OCI-LY3 (cell line): ENCODE measurements at regions not wholly inside any gene's neighbourhood (a gene's known extent, or its start where the extent isn't known, plus 50 kb on each side); places are given as distances from the start of the nearest gene placed in this dataset.
"Not testable (repeated sequence)": the region's sequence is repeated elsewhere in the genome, so short reads cannot be mapped to it uniquely, and the experiment has no call there.

Source experiments
- CTCF ChIP-seq: fragments of 200-600, 300-600 bp; sonication (generic); IDR thresholded peaks from 2 replicates; pipeline ENCODE4 v1.5.1; 2014; ENCODE audit warnings: antibody characterized with exemption, low read length, low read depth
- EZH2phosphoT487 ChIP-seq: fragments of 200-600 bp; shearing (Covaris generic); IDR thresholded peaks from 2 replicates; pipeline ENCODE4 v1.6.1; 2018; ENCODE audit warnings: antibody characterized with exemption, mixed run types, low read depth

- TF ChIP-seq CTCF, EZH2phosphoT487: not testable (repeated sequence)
These were observed 601.9 kb downstream of the RPIA start for GRCh38 chr2:89293399-89293798.
